DND-41 (cell line): ENCODE measurements at regions not wholly inside any gene's neighbourhood (a gene's known extent, or its start where the extent isn't known, plus 50 kb on each side); places are given as distances from the start of the nearest gene placed in this dataset.
"Not testable (repeated sequence)": the region's sequence is repeated elsewhere in the genome, so short reads cannot be mapped to it uniquely, and the experiment has no call there.

ENCODE experiments used
- EZH2 ChIP-seq: IDR thresholded peaks from 3 replicates; pipeline ENCODE4 v1.6.1; 2012; ENCODE audit warnings: borderline replicate concordance, low read depth, mild to moderate bottlenecking, moderate library complexity, low read length, inconsistent platforms; ENCODE audit not compliant: severe bottlenecking
- TF ChIP-seq, protein P1 (sequence below): IDR thresholded peaks from 2 replicates; pipeline ENCODE4 v1.5.1; 2012; ENCODE audit warnings: borderline replicate concordance, low read length, moderate library complexity, mild to moderate bottlenecking; ENCODE audit not compliant: poor library complexity, severe bottlenecking; ENCODE audit errors: extremely low read depth

- TF ChIP-seq, protein P1, sequence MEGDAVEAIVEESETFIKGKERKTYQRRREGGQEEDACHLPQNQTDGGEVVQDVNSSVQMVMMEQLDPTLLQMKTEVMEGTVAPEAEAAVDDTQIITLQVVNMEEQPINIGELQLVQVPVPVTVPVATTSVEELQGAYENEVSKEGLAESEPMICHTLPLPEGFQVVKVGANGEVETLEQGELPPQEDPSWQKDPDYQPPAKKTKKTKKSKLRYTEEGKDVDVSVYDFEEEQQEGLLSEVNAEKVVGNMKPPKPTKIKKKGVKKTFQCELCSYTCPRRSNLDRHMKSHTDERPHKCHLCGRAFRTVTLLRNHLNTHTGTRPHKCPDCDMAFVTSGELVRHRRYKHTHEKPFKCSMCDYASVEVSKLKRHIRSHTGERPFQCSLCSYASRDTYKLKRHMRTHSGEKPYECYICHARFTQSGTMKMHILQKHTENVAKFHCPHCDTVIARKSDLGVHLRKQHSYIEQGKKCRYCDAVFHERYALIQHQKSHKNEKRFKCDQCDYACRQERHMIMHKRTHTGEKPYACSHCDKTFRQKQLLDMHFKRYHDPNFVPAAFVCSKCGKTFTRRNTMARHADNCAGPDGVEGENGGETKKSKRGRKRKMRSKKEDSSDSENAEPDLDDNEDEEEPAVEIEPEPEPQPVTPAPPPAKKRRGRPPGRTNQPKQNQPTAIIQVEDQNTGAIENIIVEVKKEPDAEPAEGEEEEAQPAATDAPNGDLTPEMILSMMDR, result not testable (repeated sequence)
- not testable (repeated sequence) for TF ChIP-seq EZH2
Observed at GRCh38 chr22:44636502-44637206, 65.3 kb upstream of the PRR5 start.
